GM21576 (cell line): ENCODE measurements at regions not wholly inside any gene's neighbourhood (a gene's known extent, or its start where the extent isn't known, plus 50 kb on each side); places are given as distances from the start of the nearest gene placed in this dataset.

ENCODE experiments used
- ATAC-seq: cut with Tn5 transposase; IDR thresholded peaks from one replicate; pipeline ENCODE4 v1.9.1; 2021; ENCODE audit warnings: mild to moderate bottlenecking, moderate library complexity; ENCODE audit not compliant: unreplicated experiment

GRCh38 chr6:147117580-147117979 lies 86.6 kb upstream of the STXBP5 start:
- no peak for ATAC-seq

GRCh38 chr6:147119310-147119709 lies 84.9 kb upstream of the STXBP5 start:
- no peak for ATAC-seq

GRCh38 chr6:147122823-147123222 lies 81.4 kb upstream of the STXBP5 start:
- ATAC-seq: no peak

GRCh38 chr6:147126618-147127022 lies 77.6 kb upstream of the STXBP5 start:
- no peak for ATAC-seq

DNA sequence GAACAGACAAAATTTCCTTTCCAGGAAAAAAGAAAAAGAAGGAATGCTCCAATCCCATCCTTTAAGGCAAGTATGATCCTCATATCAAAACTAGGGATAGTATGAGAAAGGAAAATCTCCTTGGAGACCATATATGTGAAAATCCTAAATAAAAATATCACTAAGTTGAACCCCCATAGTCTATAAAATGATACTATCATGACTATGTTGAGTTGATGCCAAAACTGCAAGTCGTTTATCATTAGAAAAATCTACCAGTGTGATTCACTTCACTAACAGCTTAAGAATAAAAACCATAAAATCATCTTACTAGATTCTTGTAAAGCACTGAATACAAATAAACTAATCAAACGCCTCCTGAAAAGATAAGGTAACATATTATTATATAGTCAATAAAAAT lies 76.6 kb upstream of the STXBP5 start:
- no peak for ATAC-seq

GRCh38 chr6:147128056-147128455 lies 76.2 kb upstream of the STXBP5 start:
- ATAC-seq: no peak

DNA sequence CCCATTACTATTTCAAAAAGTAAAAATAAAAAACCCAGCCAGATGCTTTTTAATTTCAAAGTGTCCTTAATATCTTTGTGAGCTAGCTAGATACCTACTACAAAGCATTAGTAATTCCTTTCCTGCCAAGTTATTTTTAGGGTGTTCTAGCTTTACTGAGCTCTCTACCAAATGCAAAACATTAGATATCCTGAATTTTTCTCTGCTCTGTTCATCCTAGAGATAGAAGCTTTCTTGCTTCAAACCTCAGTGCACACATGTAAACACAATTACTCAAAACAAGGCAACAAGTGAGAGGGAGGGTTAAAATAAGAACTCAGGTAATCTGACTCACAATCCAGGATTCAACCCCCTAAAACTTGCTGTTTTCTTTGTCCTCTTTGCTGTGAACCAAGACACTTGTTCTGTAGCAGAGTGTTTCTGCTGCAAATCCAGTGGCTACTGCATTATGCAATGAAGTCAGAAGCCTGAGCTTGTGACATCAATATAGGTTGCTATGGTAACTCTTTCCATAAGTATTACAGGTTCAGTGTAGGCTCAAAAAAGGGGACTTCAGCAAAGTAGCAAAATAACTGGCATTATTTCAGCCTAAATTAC lies 72.6 kb upstream of the STXBP5 start:
- ATAC-seq: no peak

DNA sequence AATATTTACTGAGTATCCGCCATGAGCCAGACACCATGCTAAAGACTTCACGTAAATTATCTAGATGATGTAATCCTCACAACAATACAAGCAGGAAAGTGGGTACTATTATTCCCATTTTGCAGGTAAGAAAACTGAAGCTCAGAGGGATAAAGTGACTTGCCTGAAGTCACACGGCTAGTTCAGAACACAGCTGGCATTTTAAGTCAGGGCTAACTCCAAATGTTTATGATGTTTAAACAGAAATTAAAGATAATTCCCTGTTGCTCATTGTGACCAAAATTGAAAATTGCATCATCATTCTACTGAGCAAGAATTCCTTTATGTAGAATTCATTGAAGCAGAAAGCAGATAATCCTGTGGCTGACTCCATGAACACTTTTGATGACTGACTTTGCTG lies 71.3 kb upstream of the STXBP5 start:
- no peak for ATAC-seq

DNA sequence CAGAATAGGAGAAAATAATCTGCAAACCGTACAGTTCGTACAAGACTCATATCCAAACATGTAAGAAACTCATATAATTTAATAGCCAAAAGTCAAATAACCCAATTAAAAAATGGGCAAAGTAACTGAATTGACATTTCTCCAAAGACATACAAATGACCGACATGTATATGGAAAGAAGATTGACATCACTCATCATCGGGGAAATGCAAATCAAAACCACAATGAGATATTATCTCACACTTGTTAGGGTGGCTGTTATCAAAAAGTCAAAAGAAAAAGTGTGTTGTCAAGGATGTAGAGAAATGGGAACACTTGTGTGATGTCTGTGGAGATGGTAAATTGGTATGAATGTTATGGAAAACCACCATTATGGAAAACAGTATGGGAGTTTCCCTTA lies 70.5 kb upstream of the STXBP5 start:
- no peak for ATAC-seq

GRCh38 chr6:147135211-147135681 lies 69.0 kb upstream of the STXBP5 start:
- ATAC-seq: no peak

- ATAC-seq: no peak
These were observed 68.2 kb upstream of the STXBP5 start for GRCh38 chr6:147136057-147136456.

DNA sequence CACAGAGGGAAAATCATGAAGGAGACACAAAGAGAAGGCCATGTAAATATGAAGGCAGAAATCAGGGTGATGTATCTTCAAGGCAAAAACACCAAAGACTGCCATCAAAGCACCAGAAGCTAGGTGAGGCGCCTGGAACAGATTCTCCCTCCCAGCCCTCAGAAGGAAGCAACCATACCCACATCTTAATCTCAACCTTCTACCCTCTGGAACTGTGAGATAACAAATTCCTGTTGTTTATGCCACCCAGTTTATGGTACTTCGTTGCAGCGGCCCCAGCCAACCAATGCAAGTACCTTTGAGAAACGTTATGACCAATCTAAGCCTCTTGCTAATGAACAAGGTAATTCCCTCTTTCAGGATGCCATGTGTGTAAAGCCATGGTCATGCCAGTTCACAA lies 66.2 kb upstream of the STXBP5 start:
- ATAC-seq: no peak

GRCh38 chr6:147138835-147139234 lies 65.4 kb upstream of the STXBP5 start:
- ATAC-seq: no peak

DNA sequence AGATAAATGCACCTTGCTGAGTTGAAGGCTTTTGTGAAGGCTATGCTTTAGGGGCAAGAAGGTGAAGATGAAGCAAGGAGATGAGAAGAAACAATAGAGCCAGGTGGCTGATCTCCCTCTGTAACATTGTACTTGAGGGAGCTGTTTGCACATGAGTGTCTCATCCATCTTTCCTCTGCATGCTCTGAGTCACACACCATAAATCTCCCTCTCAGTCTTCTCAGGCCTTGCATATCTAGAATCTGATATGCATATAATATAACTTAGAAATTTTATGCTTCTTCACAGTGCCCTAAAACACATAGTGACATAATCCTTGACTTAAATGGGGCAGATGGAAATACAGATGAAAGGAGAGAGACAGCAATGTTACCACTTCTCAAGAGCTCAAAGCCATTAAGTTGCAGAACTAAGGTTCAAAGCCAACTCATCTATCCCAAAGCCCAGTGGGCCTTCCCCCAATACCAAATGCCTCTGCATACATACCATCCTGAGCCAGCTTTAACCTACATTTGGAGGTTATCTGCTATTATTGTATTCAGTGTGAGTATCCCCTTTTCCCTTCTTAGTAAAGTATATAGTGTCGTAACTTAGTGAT lies 62.4 kb upstream of the STXBP5 start:
- no peak for ATAC-seq

GRCh38 chr6:147142684-147143245 lies 61.5 kb upstream of the STXBP5 start:
- ATAC-seq: no peak

DNA sequence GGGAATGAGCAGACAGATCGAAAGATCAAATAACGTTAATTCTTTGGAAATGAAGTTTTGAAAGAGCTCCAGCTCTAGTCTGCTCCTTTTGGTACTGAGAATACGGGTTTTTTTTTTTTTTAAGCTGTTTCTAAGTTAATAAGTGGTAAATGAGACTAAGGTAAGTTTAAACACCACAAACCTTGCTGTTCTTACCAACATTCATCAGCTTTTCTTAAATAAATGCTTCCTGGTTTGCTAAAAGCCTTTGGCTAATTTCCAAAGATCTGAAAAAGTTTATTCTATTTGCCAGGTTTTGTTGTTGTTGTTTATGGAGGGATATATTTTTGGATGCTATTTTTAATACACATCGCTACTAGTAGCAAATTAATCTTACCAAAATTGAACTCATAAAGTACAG lies 55.1 kb upstream of the STXBP5 start:
- ATAC-seq: no peak

GRCh38 chr6:147149826-147150225 lies 54.4 kb upstream of the STXBP5 start:
- ATAC-seq: no peak

DNA sequence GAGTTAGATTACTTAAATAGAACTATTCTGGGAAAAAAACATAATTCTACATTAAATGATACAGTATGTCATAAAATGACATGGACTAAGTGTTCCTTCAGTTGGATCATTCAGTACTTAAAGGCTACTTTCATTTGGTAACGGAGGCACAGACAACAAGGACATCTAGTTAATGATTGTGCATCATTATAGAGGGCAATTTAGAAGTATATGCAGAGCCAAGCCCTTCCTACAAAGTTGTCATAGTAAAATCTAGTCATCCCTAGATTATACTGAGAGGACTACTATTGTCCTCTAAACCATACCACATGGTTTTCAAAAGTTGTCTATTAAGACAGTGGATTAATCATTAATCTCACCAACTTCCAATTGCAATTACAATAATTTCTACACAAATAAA lies 53.9 kb upstream of the STXBP5 start:
- no peak for ATAC-seq
